Ovary (tissue), 3 donors: ENCODE measurements at regions not wholly inside any gene's neighbourhood (a gene's known extent, or its start where the extent isn't known, plus 50 kb on each side); places are given as distances from the start of the nearest gene placed in this dataset.
"Not testable (repeated sequence)": the region's sequence is repeated elsewhere in the genome, so short reads cannot be mapped to it uniquely, and the experiment has no call there.

Experiments
- CTCF ChIP-seq, 3 donors: fragments of 450-650 bp in 2 of 3; fragments of 200-600 bp in 1 of 3; IDR thresholded peaks; one replicate each; pipeline versions ENCODE4 v1.5.1 to v1.8.0; 2016 to 2022; ENCODE audit warnings: antibody characterized with exemption in 3 of 3, mild to moderate bottlenecking in 1 of 3
- EP300 ChIP-seq: sonication (generic); formaldehyde crosslinking; IDR thresholded peaks from one replicate; pipeline ENCODE4 v1.6.1; 2017; ENCODE audit warnings: antibody characterized with exemption
- POLR2A ChIP-seq: fragments of 450-650 bp; IDR thresholded peaks from one replicate; pipeline ENCODE4 v1.6.1; 2017; ENCODE audit warnings: antibody characterized with exemption, mild to moderate bottlenecking, moderate library complexity
- donor health status: DM: no; HTN: no; CAD: no.

GRCh38 chr3:26024206-26024605 lies 234.3 kb downstream of the OXSM start:
- not testable (repeated sequence) for TF ChIP-seq CTCF (IDR thresholded peaks at IDR 0.05); EP300; POLR2A
